ENCODE measurements at regions not wholly inside any gene's neighbourhood (a gene's known extent, or its start where the extent isn't known, plus 50 kb on each side); places are given as distances from the start of the nearest gene placed in this dataset.

DNA sequence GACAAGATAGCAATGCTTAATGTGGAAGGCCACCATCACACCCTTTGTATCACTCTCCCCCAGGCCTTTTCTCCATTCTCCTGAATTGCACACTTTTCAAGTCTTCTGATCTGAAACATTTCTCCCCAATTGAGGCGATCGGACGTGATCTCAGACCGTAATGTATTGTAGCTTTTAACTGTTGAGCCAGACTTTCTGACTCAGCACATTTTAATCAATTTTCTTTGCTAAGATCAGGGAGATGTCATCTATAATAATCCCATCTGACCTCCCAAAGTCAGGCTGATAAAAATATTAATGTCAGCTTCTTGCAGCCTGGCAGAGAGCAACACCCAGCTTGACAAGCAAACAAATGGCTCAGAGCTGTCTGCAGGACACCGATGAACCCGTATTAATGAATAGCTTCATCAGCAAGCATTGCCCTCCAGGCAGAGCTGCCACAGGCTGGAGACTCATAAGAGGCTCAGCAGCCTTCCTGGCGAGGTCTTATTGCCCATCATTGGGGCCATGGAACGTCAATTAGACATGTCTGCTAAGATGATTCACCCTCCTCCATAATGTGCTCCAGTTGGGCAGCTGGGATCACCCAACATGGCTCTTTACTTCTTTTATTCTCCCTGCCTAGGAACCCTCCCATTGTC is 60.2 kb upstream of the UQCRFS1 start:
- Histone ChIP-seq H3K27ac (no peak overlapping the region), H3K27me3 (peaks cover 4% of the 10 kb centered on the region), H3K9me3 (no peaks in the 10 kb centered on the region), H3K4me3 (no peak overlapping the region), H3K4me1 (no peaks in the 10 kb centered on the region), H3K36me3 (no peaks in the 10 kb centered on the region)
- ATAC-seq (no peak), DNase-seq (peak; percentile 20)
- intact Hi-C loops (cut with DNase I), result no loop called here
- TF ChIP-seq, protein P1, sequence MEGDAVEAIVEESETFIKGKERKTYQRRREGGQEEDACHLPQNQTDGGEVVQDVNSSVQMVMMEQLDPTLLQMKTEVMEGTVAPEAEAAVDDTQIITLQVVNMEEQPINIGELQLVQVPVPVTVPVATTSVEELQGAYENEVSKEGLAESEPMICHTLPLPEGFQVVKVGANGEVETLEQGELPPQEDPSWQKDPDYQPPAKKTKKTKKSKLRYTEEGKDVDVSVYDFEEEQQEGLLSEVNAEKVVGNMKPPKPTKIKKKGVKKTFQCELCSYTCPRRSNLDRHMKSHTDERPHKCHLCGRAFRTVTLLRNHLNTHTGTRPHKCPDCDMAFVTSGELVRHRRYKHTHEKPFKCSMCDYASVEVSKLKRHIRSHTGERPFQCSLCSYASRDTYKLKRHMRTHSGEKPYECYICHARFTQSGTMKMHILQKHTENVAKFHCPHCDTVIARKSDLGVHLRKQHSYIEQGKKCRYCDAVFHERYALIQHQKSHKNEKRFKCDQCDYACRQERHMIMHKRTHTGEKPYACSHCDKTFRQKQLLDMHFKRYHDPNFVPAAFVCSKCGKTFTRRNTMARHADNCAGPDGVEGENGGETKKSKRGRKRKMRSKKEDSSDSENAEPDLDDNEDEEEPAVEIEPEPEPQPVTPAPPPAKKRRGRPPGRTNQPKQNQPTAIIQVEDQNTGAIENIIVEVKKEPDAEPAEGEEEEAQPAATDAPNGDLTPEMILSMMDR (IDR thresholded peaks at IDR 0.05), result no peak

DNA sequence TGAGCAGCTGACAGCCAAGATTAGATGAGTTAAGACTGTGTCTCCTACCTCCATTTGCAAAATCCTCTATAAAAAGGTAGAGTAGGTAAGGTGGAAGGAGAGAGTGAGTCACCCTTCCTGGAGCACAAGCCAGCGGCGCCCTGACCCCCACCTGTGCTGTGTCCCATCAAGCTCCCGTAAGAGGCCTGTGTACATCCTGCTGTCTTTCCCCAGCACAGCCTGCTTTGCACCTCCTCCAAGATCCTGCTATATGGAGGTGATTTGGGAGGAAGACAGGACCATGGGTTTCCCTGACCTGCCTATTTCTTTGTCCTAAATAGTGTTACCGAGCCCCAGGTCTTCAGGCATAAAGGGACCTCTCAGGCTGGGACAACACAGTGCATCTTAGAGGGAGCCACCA is 62.3 kb upstream of the UQCRFS1 start:
- H3K27me3 ChIP-seq, result no peaks in the 10 kb centered on the region
- H3K9me3 ChIP-seq, result no peaks in the 10 kb centered on the region
- no peaks in the 10 kb centered on the region for H3K36me3 ChIP-seq
- TF ChIP-seq, protein P1 (IDR thresholded peaks at IDR 0.05), result no peak
- no peaks in the 10 kb centered on the region for H3K4me1 ChIP-seq
- H3K4me3 ChIP-seq, result no peak overlapping the region
- DNase-seq, result peak; percentile 46
- ATAC-seq, result no peak
- intact Hi-C loops (cut with DNase I), result no loop called here
- H3K27ac ChIP-seq, result no peak overlapping the region

DNA sequence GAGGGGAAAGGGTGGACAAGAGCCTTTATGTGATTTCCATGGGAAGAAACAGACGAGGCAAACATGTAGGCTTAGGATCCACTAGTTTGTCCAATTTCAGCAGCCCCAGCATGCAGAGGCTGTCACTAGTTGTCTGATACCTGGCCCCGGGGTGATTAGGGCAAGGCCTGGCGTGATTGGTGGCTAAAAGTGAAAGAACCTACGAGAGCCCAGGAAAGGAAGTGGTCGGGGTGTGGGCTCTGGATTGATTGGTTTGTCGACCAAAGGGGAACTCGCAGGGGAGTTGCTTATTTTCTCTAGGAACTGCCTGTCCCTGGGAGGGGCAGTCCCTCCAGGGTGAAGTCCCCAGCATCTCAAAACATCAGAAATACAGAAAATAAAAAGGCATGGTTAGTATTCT is 64.2 kb upstream of the UQCRFS1 start:
- H3K4me3 ChIP-seq, result no peak overlapping the region
- intact Hi-C loops (cut with DNase I), result no loop called here
- ATAC-seq (peak; percentile 51), DNase-seq (peak; percentile 31)
- H3K27me3 ChIP-seq, result no peaks in the 10 kb centered on the region
- no peaks in the 10 kb centered on the region for H3K9me3 ChIP-seq
- no peak overlapping the region for H3K27ac ChIP-seq
- no peaks in the 10 kb centered on the region for H3K36me3 ChIP-seq
- H3K4me1 ChIP-seq, result no peaks in the 10 kb centered on the region
- TF ChIP-seq, protein P1 (IDR thresholded peaks at IDR 0.05), result no peak

DNA sequence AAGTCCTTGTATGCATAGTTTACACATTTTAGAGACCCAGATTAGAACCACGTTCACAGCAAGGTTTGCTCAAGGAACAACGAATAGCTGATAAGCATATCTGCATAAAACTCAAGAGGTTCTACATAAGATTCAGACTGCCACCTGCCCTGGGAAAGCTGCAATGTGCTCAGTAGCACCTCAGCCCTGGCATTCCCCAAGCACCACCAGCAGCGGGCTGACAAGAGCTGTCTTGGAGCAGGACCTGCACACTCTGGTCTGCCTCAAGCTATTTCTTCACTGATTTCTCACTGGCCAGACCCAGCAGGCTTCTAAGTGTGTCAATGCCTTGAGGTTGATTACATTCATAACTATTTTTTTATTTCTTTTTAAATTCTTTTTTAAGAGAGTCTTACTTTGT is 65.8 kb upstream of the UQCRFS1 start:
- no peaks in the 10 kb centered on the region for H3K9me3 ChIP-seq
- no peak overlapping the region for H3K27ac ChIP-seq
- DNase-seq, result peak; percentile 34
- no peak overlapping the region for H3K4me3 ChIP-seq
- TF ChIP-seq, protein P1 (IDR thresholded peaks at IDR 0.05), result no peak
- H3K4me1 ChIP-seq, result no peaks in the 10 kb centered on the region
- intact Hi-C loops (cut with DNase I), result no loop called here
- H3K27me3 ChIP-seq, result no peaks in the 10 kb centered on the region
- no peaks in the 10 kb centered on the region for H3K36me3 ChIP-seq
- peak; percentile 41 for ATAC-seq

DNA sequence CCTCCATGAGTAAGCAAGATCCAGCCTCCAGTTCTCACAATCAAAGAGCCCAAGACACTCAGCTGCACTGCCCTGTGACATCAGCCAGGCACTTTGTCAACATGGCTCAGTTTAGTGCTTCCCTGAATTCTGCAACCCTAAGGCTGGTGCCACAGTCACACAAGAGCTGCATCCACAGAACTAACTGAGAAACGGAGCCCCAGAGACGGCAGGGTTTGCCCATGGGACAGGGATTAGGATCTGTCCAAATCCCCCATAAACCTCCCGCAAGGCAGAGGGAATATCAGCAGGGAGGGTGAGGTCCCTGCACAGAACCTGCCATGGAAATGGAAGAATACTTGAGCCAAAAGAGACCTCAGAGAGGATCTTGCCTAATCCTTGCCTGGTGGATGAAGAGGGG is 70.4 kb upstream of the UQCRFS1 start:
- Histone ChIP-seq H3K4me3 (no peak overlapping the region), H3K36me3 (no peaks in the 10 kb centered on the region), H3K27me3 (peaks cover 7% of the 10 kb centered on the region), H3K4me1 (no peaks in the 10 kb centered on the region), H3K9me3 (no peaks in the 10 kb centered on the region), H3K27ac (no peak overlapping the region)
- ATAC-seq, result no peak
- intact Hi-C loops (cut with DNase I), result no loop called here
- TF ChIP-seq, protein P1 (IDR thresholded peaks at IDR 0.05), result no peak
- peak; percentile 6 for DNase-seq

DNA sequence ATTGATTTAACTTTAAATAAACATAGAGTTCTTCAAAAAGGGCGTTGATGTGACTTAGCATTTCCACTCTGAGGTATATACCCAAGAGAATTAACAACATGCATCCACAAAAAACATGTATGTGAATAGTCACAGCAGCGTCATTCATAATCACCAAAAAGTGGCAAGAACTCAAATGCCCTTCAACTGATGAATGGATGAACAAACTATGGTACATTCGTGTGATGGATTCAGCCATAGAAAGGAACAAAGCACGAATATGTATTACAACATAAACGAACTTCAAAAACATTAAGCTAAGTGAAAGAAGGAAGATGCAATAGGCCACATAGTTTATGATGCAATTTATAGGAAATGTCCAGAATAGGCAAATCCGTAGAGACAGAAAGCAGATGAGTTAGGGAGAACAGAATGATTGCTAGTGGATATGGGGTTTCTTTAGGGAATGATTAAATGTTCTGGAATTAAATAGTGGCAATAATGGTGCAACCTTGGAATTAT is 72.3 kb upstream of the UQCRFS1 start:
- H3K27ac ChIP-seq, result no peak overlapping the region
- H3K27me3 ChIP-seq, result peaks cover 7% of the 10 kb centered on the region
- no peaks in the 10 kb centered on the region for H3K9me3 ChIP-seq
- H3K4me1 ChIP-seq, result no peaks in the 10 kb centered on the region
- DNase-seq, result no peak
- ATAC-seq, result no peak
- TF ChIP-seq, protein P1 (IDR thresholded peaks at IDR 0.05), result no peak
- intact Hi-C loops (cut with DNase I), result no loop called here
- H3K36me3 ChIP-seq, result no peaks in the 10 kb centered on the region
- no peak overlapping the region for H3K4me3 ChIP-seq
